CMK (cell line): ENCODE measurements at regions not wholly inside any gene's neighbourhood (a gene's known extent, or its start where the extent isn't known, plus 50 kb on each side); places are given as distances from the start of the nearest gene placed in this dataset.
A peak's percentile ranks its signal among the peaks of the same experiment; 100 is the strongest.

Source experiments
- DNase-seq: peaks from one replicate; pipeline ENCODE4 v3.0.0-alpha.2; 2010; ENCODE audit warnings: low read depth

DNA sequence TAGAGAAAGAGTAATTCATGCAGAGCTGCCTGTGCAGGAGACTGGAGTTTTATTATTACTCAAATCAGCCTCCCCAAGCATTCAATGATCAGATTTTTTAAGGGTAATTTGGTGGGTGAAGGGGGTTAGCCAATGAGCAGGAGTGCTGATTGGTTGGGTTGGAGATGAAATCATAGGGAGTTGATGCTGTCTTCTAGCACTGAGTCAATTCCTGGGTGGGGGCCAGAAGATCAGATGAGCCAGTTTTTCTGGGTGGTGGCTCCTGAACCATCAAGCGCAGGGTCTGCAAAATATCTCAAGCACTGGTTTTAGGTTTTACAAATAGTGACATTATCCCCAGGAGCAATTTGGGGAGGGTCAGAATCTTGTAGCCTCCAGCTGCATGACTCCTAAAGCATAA lies 312.8 kb upstream of the THSD7B start:
- DNase-seq, result no peak

DNA sequence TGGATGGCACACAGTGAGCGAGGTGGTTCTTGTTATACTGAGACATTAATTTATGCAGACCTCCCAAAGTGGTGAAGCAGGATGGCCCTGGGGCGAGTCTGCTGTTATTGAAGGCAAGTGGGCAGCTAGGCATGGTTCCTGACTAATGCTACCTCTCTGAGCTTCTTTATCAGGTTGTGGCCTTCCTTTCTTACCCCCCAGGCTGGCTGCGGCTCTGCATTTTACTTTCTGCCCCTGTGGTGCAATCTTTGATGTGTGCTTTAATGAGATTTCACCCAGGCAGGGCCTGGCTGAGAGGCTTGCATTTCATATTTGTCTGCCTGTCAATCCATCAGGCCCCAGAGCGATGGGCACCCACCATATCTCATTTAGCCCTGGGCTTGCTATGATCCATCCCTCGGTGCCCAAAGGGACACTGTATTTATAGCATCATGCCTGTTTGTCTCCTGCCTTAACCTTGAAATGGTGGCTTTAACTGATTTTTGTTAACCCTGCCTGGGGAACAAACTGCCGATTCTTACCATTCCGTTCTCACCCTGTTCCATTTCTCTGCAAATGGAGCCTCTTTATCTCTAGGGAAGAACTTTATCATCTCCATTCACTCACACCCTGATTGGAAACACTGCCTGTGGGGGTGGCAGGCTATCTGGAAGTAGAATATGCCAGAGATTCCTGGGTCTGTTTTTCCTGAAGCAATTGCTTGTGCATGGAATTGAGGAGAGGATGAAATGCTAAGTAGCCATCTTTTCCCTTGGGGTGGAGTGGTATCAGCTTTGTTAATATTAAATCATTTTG lies 316.2 kb upstream of the THSD7B start:
- DNase-seq, result no peak

DNA sequence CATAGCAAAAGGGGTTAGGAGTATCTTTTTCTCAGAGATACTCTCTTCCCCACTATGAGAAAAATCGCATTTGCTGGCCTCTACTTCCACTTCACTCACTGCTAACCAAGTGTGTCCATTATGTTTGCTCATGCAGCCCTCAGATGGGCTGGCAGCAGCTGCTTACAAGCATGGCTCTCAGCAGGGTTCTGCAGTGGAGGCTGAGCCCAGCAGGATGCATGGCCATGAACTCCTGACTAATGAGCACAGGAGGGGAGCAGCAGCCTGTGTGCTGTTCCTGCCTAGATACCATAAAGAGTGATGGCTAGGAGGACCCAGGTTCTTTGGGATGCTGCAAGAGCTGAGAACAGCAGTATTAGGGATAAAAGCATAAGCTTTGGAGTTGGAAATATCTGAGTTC lies 316.9 kb upstream of the THSD7B start:
- DNase-seq, result no peak

- DNase-seq, result no peak
Observed at GRCh38 chr2:136444323-136444722, 321.0 kb upstream of the THSD7B start.

DNA sequence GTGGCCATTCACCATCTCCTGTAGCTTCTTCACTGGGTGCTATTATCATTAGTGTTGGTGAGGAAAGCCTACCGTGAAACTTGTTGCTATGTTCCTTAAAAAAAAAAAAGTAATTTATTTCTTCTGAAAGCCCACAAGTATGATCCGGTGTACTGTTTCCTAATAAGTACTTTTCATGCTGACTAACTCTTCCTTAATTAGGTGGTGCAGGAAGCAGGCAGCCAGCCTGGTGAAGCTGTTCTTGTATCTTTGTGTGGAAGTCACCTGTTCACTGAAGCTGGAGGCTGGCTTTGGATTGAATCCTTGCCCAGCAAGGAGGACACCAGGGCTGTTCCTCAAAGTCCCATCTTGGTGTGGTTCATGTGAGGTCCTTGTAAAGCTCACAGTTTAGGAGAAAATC lies 321.7 kb upstream of the THSD7B start:
- no peak for DNase-seq

GRCh38 chr2:136441979-136442714 lies 323.2 kb upstream of the THSD7B start:
- no peak for DNase-seq

DNA sequence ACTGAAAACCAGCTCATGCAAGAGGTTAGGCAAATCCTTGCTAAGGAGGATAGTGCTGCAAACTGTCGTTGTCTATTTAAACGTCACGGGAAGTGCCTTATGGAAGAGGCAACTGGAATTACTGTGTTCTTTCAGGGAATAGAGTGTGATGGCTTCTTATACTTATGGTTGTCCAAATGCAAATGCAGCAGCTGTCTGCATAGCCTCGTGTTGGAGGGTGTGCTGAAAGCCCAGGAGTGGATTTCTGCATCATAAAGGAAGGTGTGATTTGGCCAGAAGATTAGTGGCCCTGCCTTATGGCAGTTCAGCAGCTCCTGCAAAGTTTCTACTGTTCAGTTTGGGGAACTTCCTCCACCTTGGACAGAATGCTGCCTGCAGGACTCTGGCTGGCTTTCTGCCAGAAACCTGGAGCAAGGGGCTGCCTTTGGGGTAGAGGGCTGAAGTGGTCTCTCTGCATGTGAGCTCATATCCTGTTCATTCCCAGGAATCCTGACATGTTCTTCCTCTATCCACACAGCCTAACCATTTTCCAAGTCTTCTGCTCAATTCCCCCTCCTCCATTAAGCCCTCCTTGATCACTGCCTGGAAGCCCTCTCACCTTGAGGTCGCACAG lies 321.2 kb upstream of the CXCR4 start:
- DNase-seq, result no peak

DNA sequence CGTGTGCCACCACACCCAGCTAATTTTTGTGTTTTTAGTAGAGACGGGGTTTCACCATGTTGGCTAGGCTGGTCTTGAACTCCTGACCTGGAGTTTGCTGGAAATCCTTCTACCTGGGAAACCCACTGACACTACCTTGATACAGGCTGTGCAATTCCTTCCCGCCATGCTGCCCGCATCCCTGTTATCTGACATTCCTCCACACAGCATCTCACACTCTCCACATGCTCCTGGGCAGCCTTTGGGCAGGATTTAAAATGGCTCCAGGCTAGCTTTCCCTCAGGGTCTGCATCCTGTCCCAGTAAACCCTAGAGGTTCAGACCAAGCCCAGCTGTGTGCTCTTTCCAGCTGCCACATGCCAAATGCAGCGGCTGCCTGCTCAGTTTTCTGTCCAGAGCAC lies 319.5 kb upstream of the CXCR4 start:
- no peak for DNase-seq

GRCh38 chr2:136436936-136437335 lies 319.0 kb upstream of the CXCR4 start:
- DNase-seq, result no peak

GRCh38 chr2:136434251-136434715 lies 316.3 kb upstream of the CXCR4 start:
- DNase-seq, result no peak

- DNase-seq, result no peak
Observed at GRCh38 chr2:136433261-136433660, 315.3 kb upstream of the CXCR4 start.

GRCh38 chr2:136424112-136424511 lies 306.2 kb upstream of the CXCR4 start:
- DNase-seq, result no peak

- DNase-seq, result peak; percentile 5
Observed at GRCh38 chr2:136423516-136423996, 305.6 kb upstream of the CXCR4 start.

DNA sequence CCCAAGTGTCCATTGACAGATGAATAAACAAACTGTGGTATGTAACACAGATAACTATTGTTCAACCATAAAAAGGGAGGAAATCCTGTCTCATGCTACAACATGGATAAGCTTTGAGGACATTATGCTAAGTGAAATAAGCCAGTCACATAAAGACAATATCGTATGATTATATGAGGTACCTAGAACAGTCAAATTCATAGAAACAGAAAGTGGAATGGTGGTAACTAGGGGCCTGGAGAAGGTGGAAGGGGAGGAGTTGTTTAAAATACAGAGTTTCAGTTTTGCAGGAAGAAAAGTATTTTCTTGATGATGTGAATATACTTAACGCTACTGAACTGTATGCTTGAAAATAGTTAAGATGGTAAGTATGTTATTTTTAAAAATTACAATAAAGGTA lies 304.6 kb upstream of the CXCR4 start:
- no peak for DNase-seq

DNA sequence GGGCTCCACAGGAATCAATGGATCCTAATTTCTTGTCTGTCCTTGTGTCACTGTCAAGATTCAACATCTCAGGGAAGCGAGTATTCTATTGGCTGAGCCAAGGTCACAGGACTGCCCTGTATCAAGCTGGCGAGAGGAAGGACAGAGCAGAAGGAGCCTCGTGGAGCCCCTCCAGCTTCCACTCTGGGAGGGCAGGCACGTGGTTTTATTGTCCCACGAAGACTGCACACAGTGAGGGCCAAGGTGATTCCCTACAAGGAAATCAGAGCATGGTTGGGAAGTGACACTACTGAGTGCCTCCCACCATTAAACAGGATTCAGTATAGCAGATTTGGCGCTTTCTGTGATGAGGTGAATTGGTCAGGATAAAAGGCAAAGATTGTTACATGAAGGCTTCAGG lies 302.4 kb upstream of the CXCR4 start:
- no peak for DNase-seq

GRCh38 chr2:136411946-136412345 lies 294.0 kb upstream of the CXCR4 start:
- no peak for DNase-seq

GRCh38 chr2:136410673-136411072 lies 292.7 kb upstream of the CXCR4 start:
- DNase-seq, result no peak

GRCh38 chr2:136408795-136409194 lies 290.8 kb upstream of the CXCR4 start:
- no peak for DNase-seq

DNA sequence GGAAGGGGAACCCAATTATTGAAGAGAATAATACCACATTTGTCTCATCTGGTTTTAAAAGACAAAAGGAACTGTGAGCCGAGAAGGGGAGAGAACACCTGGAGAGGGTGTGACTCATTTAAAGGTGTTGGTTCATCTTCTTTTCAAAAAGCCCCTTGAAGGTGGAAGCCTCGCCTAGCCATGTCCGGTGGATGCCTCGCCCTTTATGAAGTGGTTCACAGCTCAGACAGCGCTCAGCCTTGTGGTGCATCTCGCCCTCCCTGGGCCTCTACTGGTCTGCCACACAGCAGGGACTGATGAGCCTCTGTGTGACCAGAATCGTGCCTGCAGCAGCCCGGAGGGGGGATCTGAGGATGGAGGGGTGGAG lies 290.0 kb upstream of the CXCR4 start:
- DNase-seq, result no peak

DNA sequence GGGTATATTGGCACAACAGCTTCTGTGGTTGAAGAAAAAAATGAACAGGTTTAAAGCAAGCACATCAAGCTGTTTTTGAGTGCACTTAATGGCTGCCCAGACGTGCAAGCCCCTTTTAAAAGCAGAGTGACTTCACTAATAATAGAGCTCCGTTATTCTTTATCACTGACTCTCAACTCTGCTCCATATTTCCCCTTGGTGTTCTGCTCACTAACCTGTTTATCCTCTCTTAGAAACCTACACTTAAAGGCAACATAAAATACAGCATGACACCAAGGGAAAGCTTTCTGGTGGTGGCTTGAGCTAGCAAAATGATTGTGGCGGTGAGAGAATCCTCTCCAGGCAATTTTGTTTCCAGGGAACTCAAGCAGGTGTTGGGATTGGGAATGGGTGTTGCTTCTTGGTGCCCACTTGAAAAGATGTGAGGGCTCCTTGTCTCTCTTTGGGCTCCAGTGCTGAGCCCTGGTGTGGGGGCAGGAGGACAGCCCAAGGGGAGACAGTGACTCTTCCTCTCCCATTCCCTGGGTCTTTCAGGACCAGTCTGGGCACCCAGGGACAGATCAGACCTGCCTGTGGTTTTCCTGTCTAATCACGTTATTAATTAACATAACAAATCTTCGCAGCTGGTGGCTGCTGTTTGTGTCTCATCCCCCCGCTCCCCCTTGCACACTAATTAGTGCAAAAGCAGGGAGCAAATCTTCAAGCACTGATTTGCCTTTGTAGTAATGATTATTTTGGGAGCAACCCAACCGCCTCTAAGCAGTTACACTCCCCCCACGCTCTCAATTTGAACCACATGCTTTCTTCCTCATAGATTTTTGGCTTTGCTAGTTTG lies 289.4 kb upstream of the CXCR4 start:
- no peak for DNase-seq

- DNase-seq, result no peak
Observed at GRCh38 chr2:136404925-136405324, 287.0 kb upstream of the CXCR4 start.

GRCh38 chr2:136404176-136404575 lies 286.2 kb upstream of the CXCR4 start:
- no peak for DNase-seq
